ENCODE measurements at regions not wholly inside any gene's neighbourhood (a gene's known extent, or its start where the extent isn't known, plus 50 kb on each side); places are given as distances from the start of the nearest gene placed in this dataset.

DNA sequence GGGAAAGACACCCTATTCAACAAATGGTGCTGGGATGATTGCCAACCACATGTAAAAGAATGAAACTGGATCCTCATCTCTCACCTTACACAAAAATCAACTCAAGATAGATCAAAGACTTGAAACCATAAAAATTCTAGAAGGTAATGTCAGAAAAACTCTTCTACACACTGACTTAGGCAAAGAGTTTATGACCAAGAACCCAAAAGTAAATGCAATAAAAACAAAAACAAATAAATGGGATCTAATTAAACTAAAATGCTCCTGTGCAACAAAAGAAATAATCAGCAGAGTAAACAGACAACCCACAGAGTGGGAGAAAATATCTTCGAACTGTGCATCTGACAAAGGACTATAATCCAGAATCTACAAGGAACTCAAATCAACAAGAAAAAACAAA lies 504.2 kb upstream of the MBL2 start:
- TF ChIP-seq, protein P1, sequence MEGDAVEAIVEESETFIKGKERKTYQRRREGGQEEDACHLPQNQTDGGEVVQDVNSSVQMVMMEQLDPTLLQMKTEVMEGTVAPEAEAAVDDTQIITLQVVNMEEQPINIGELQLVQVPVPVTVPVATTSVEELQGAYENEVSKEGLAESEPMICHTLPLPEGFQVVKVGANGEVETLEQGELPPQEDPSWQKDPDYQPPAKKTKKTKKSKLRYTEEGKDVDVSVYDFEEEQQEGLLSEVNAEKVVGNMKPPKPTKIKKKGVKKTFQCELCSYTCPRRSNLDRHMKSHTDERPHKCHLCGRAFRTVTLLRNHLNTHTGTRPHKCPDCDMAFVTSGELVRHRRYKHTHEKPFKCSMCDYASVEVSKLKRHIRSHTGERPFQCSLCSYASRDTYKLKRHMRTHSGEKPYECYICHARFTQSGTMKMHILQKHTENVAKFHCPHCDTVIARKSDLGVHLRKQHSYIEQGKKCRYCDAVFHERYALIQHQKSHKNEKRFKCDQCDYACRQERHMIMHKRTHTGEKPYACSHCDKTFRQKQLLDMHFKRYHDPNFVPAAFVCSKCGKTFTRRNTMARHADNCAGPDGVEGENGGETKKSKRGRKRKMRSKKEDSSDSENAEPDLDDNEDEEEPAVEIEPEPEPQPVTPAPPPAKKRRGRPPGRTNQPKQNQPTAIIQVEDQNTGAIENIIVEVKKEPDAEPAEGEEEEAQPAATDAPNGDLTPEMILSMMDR (IDR thresholded peaks at IDR 0.05), result no peak
- no peak for TF ChIP-seq POLR2A (IDR thresholded peaks at IDR 0.05)

Data from heart left ventricle (tissue), 13 donors.